ENCODE measurements at regions not wholly inside any gene's neighbourhood (a gene's known extent, or its start where the extent isn't known, plus 50 kb on each side); places are given as distances from the start of the nearest gene placed in this dataset.

- Mint-ChIP-seq H3K9me3 (no peaks in the 10 kb centered on the region), H3K27me3 (ENCODE audit: insufficient read depth) (no peaks in the 10 kb centered on the region), H3K36me3 (ENCODE audit: low read depth) (no peaks in the 10 kb centered on the region), H3K4me1 (ENCODE audit: low read depth) (no peaks in the 10 kb centered on the region), H3K4me3 (no peak overlapping the region), H3K27ac (no peak overlapping the region)
- DNase-seq (ENCODE audit: low spot score), result no peak
- intact Hi-C loops (cut with micrococcal nuclease), result no loop called here
Measured at GRCh38 chr22:27483095-27483785, 318.3 kb downstream of the MN1 start.

GRCh38 chr22:27485842-27486241 lies 315.7 kb downstream of the MN1 start:
- intact Hi-C loops (cut with micrococcal nuclease), result no loop called here
- Mint-ChIP-seq H3K27me3 (ENCODE audit: insufficient read depth) (no peaks in the 10 kb centered on the region), H3K4me1 (ENCODE audit: low read depth) (no peaks in the 10 kb centered on the region), H3K36me3 (ENCODE audit: low read depth) (no peaks in the 10 kb centered on the region), H3K4me3 (no peak overlapping the region), H3K27ac (no peak overlapping the region), H3K9me3 (no peaks in the 10 kb centered on the region)
- no peak for DNase-seq (ENCODE audit: low spot score)

DNA sequence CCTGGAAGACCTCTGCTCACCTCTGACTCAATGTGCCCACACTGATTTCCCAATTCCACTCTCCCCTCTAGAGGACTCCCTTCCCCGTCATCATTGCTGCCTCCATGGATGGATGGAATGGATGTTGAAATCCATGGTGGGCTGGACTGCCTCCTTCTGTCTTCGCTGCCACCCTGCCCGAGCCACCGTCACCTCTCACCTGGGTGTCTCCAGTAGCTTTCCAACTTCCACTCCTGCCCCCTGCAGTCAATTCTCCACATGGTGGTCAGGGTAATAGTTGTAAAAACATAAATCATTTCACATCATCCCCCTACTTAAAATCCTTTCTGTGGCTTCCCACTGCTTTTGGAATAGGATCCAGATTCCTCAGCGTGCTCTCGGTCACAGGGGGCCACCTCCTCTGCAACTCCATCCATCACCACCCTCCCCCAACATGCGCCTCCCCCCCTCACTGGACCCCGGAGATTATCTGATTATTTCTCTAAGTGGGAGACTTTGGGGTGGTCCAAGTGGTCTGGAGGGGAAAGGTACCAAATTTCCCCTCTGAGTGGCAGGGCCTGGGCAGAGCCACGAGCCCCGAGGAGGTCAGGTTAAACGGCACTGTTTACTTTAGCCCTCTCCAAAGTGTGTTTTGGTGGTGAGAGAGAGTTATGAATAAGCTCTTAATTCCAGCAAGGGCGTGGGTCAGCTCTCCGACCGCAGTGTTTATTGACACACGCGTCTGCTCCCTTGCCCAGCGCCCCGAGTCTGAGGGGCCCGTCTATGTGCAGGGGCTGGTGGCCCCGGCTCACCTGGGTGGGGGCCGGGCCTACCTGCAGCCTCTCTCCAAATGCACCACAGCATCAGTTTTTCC lies 313.7 kb downstream of the MN1 start:
- Mint-ChIP-seq H3K4me3 (no peak overlapping the region), H3K27me3 (ENCODE audit: insufficient read depth) (no peaks in the 10 kb centered on the region), H3K36me3 (ENCODE audit: low read depth) (no peaks in the 10 kb centered on the region), H3K9me3 (peaks cover 15% of the 10 kb centered on the region), H3K27ac (no peak overlapping the region), H3K4me1 (ENCODE audit: low read depth) (no peaks in the 10 kb centered on the region)
- intact Hi-C loops (cut with micrococcal nuclease), result no loop called here
- DNase-seq (ENCODE audit: low spot score), result no peak

DNA sequence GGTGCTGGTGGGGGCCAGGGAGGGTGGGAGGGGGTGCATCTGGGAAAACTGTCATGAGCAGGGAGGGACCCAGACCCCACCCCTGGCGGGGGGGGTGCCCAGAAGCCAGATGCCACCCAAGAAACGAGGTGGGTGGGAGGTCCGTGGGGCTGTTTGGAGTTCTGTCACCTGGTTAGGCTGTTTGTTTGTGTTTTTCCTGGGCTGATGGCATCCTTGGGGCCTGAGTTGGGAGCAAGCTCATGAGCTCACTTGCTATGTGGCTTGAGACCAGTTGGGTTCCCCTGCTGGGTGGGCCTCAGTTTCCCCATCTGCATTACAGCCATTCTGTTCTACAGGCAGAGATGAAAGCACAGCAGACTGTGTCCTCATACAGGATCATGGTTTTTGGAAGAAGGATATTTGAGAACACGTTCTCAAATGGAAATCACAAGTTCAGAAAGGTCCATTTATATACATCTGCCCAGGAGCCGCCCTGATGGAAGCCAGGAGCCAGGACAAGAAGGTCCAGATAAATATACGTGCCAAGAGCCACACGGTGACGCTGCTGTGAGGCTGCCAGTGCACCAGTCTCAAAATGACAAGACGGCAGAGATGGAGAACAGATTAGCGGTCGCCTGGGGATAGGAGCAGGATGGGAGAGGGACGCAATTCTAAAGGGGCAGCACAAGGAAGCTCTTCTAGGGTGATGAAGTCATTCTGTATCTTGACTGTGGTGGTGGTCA lies 312.9 kb downstream of the MN1 start:
- no peaks in the 10 kb centered on the region for H3K27me3 Mint-ChIP-seq (ENCODE audit: insufficient read depth)

GRCh38 chr22:27489178-27489675 lies 312.3 kb downstream of the MN1 start:
- Mint-ChIP-seq H3K27ac (no peak overlapping the region), H3K36me3 (ENCODE audit: low read depth) (no peaks in the 10 kb centered on the region), H3K4me1 (ENCODE audit: low read depth) (no peaks in the 10 kb centered on the region), H3K27me3 (ENCODE audit: insufficient read depth) (no peaks in the 10 kb centered on the region), H3K4me3 (no peak overlapping the region), H3K9me3 (peaks cover 16% of the 10 kb centered on the region)
- no peak for DNase-seq (ENCODE audit: low spot score)
- intact Hi-C loops (cut with micrococcal nuclease), result no loop called here

More for the DNA sequence above, 312.9 kb downstream of the MN1 start:
- Mint-ChIP-seq H3K4me3 (no peak overlapping the region), H3K27ac (no peak overlapping the region), H3K36me3 (ENCODE audit: low read depth) (no peaks in the 10 kb centered on the region), H3K9me3 (peaks cover 16% of the 10 kb centered on the region), H3K4me1 (ENCODE audit: low read depth) (no peaks in the 10 kb centered on the region)
- intact Hi-C loops (cut with micrococcal nuclease), result no loop called here
- DNase-seq (ENCODE audit: low spot score), result no peak

GRCh38 chr22:27490080-27490479 lies 311.5 kb downstream of the MN1 start:
- peaks cover 16% of the 10 kb centered on the region for H3K9me3 Mint-ChIP-seq
- no peaks in the 10 kb centered on the region for H3K4me1 Mint-ChIP-seq (ENCODE audit: low read depth)
- intact Hi-C loops (cut with micrococcal nuclease), result no loop called here
- H3K27ac Mint-ChIP-seq, result no peak overlapping the region
- H3K36me3 Mint-ChIP-seq (ENCODE audit: low read depth), result no peaks in the 10 kb centered on the region
- no peak overlapping the region for H3K4me3 Mint-ChIP-seq
- no peaks in the 10 kb centered on the region for H3K27me3 Mint-ChIP-seq (ENCODE audit: insufficient read depth)
- no peak for DNase-seq (ENCODE audit: low spot score)

DNA sequence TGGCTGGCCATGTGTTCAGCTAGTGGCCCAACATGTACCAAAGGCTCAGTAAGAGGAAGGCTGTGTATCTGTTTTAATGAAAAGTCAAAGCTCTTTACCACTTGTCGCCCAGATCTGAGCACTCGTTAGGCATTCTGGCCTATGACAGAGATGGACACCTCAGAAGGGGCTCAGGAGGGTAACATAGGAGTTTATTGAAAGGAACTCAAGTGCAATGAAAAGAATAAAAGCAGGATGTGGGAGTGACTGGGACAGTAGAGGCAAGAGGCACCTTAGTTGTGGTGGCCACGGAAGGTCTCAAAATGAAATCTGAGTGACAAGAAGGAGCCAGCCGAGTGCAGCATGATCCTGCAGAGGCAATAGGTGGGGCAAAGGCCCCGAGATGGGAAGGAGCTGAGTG lies 309.7 kb downstream of the MN1 start:
- no peak overlapping the region for H3K27ac Mint-ChIP-seq
- H3K36me3 Mint-ChIP-seq (ENCODE audit: low read depth), result no peaks in the 10 kb centered on the region
- H3K27me3 Mint-ChIP-seq (ENCODE audit: insufficient read depth), result no peaks in the 10 kb centered on the region
- H3K9me3 Mint-ChIP-seq, result peaks cover 16% of the 10 kb centered on the region
- intact Hi-C loops (cut with micrococcal nuclease), result no loop called here
- no peak for DNase-seq (ENCODE audit: low spot score)
- no peak overlapping the region for H3K4me3 Mint-ChIP-seq
- H3K4me1 Mint-ChIP-seq (ENCODE audit: low read depth), result no peaks in the 10 kb centered on the region

GRCh38 chr22:27492566-27493201 lies 308.9 kb downstream of the MN1 start:
- Mint-ChIP-seq H3K4me3 (no peak overlapping the region), H3K4me1 (ENCODE audit: low read depth) (no peaks in the 10 kb centered on the region), H3K9me3 (peaks cover 16% of the 10 kb centered on the region), H3K36me3 (ENCODE audit: low read depth) (no peaks in the 10 kb centered on the region), H3K27me3 (ENCODE audit: insufficient read depth) (no peaks in the 10 kb centered on the region), H3K27ac (no peak overlapping the region)
- no peak for DNase-seq (ENCODE audit: low spot score)
- intact Hi-C loops (cut with micrococcal nuclease), result no loop called here

GRCh38 chr22:27493796-27494195 lies 307.8 kb downstream of the MN1 start:
- Mint-ChIP-seq H3K36me3 (ENCODE audit: low read depth) (no peaks in the 10 kb centered on the region), H3K4me3 (no peak overlapping the region), H3K27ac (no peak overlapping the region), H3K4me1 (ENCODE audit: low read depth) (no peaks in the 10 kb centered on the region), H3K27me3 (ENCODE audit: insufficient read depth) (no peaks in the 10 kb centered on the region), H3K9me3 (peaks cover 16% of the 10 kb centered on the region)
- intact Hi-C loops (cut with micrococcal nuclease), result no loop called here
- no peak for DNase-seq (ENCODE audit: low spot score)

DNA sequence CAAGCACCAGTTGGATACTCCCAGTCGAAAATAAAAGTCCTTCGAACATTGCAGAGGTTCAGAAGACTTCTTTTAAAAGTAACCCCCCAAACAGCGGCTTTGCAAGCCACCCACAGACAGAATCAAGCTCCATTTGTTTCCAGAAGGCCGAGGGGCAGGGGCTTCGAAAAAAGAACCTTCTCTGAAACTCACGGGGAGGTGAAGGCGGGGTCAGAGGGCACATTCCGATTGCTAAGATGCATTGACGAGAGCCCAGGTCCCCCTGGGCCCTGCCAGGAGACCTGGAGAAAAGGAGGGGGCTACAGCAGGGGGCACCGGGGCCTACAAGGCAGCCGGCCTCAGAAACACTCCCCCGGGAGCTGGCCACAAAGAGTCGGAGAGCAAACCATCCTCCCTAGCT lies 306.8 kb downstream of the MN1 start:
- H3K27me3 Mint-ChIP-seq (ENCODE audit: insufficient read depth), result no peaks in the 10 kb centered on the region
- no peaks in the 10 kb centered on the region for H3K4me1 Mint-ChIP-seq (ENCODE audit: low read depth)
- no peak overlapping the region for H3K4me3 Mint-ChIP-seq
- H3K27ac Mint-ChIP-seq, result no peak overlapping the region
- intact Hi-C loops (cut with micrococcal nuclease), result no loop called here
- H3K9me3 Mint-ChIP-seq, result peaks cover 16% of the 10 kb centered on the region
- DNase-seq (ENCODE audit: low spot score), result no peak
- H3K36me3 Mint-ChIP-seq (ENCODE audit: low read depth), result no peaks in the 10 kb centered on the region

GRCh38 chr22:27495325-27495724 lies 306.2 kb downstream of the MN1 start:
- H3K27me3 Mint-ChIP-seq (ENCODE audit: insufficient read depth), result no peaks in the 10 kb centered on the region
- H3K9me3 Mint-ChIP-seq, result peaks cover 16% of the 10 kb centered on the region
- intact Hi-C loops (cut with micrococcal nuclease), result no loop called here
- H3K27ac Mint-ChIP-seq, result no peak overlapping the region
- no peak for DNase-seq (ENCODE audit: low spot score)
- H3K4me3 Mint-ChIP-seq, result no peak overlapping the region
- no peaks in the 10 kb centered on the region for H3K4me1 Mint-ChIP-seq (ENCODE audit: low read depth)
- no peaks in the 10 kb centered on the region for H3K36me3 Mint-ChIP-seq (ENCODE audit: low read depth)

- no peaks in the 10 kb centered on the region for H3K36me3 Mint-ChIP-seq (ENCODE audit: low read depth)
- no peak overlapping the region for H3K27ac Mint-ChIP-seq
- H3K4me1 Mint-ChIP-seq (ENCODE audit: low read depth), result no peaks in the 10 kb centered on the region
- intact Hi-C loops (cut with micrococcal nuclease), result no loop called here
- H3K9me3 Mint-ChIP-seq, result peaks cover 3% of the 10 kb centered on the region
- DNase-seq (ENCODE audit: low spot score), result no peak
- H3K27me3 Mint-ChIP-seq (ENCODE audit: insufficient read depth), result no peaks in the 10 kb centered on the region
- H3K4me3 Mint-ChIP-seq, result no peak overlapping the region
Measured at GRCh38 chr22:27499121-27499520, 302.4 kb downstream of the MN1 start.
